Hepatocyte (in vitro differentiated cells): ENCODE measurements at regions not wholly inside any gene's neighbourhood (a gene's known extent, or its start where the extent isn't known, plus 50 kb on each side); places are given as distances from the start of the nearest gene placed in this dataset.
"Not testable (repeated sequence)": the region's sequence is repeated elsewhere in the genome, so short reads cannot be mapped to it uniquely, and the experiment has no call there.

Experiments
- DNase-seq: peaks from one replicate; pipeline ENCODE4 v3.0.0-alpha.2; 2016; ENCODE audit warnings: low spot score
- H2AFZ ChIP-seq: fragments of 200-600 bp; sonication (generic); 2 replicates; pipeline ENCODE4 v1.6.0; 2016; ENCODE audit warnings: antibody characterized with exemption, mild to moderate bottlenecking
- H3K27ac ChIP-seq: fragments of 200-600 bp; sonication (generic); 2 replicates; pipeline ENCODE4 v1.5.1; 2016; ENCODE audit warnings: mild to moderate bottlenecking
- H3K27me3 ChIP-seq: fragments of 200-600 bp; sonication (generic); 2 replicates; pipeline ENCODE4 v1.6.1; 2016
- H3K36me3 ChIP-seq: fragments of 200-600 bp; sonication (generic); replicated peaks from 2 replicates; pipeline ENCODE4 v1.5.1; 2016; ENCODE audit warnings: low read depth; ENCODE audit not compliant: insufficient read depth
- H3K4me1 ChIP-seq: fragments of 200-600 bp; sonication (generic); 2 replicates; pipeline ENCODE4 v1.5.1; 2016; ENCODE audit warnings: mild to moderate bottlenecking, moderate library complexity; ENCODE audit not compliant: insufficient read depth
- H3K4me2 ChIP-seq: fragments of 200-600 bp; sonication (generic); 2 replicates; pipeline ENCODE4 v1.6.0; 2016
- H3K4me3 ChIP-seq: fragments of 200-600 bp; sonication (generic); 2 replicates; pipeline ENCODE4 v1.5.1; 2016; ENCODE audit warnings: mild to moderate bottlenecking
- H3K79me2 ChIP-seq: fragments of 200-600 bp; sonication (generic); 2 replicates; pipeline ENCODE4 v1.6.0; 2017; ENCODE audit warnings: mild to moderate bottlenecking
- H3K9me2 ChIP-seq: fragments of 200-600 bp; sonication (generic); replicated peaks from 2 replicates; pipeline ENCODE4 v1.6.0; 2017; ENCODE audit warnings: mild to moderate bottlenecking; ENCODE audit not compliant: insufficient read depth
- H3K9me3 ChIP-seq: fragments of 200-600 bp; sonication (generic); 2 replicates; pipeline ENCODE4 v1.5.1; 2016; ENCODE audit warnings: low read depth, mild to moderate bottlenecking
- H4K20me1 ChIP-seq: fragments of 200-600 bp; sonication (generic); 2 replicates; pipeline ENCODE4 v1.6.0; 2016; ENCODE audit warnings: mild to moderate bottlenecking; ENCODE audit not compliant: insufficient read depth, poor library complexity, severe bottlenecking
- EZH2 ChIP-seq: fragments of 200-600 bp; sonication (generic); IDR thresholded peaks from 2 replicates; pipeline ENCODE4 v1.6.1; 2016; ENCODE audit warnings: antibody characterized with exemption, mild to moderate bottlenecking, borderline replicate concordance
- EZH2phosphoT487 ChIP-seq: fragments of 200-600 bp; sonication (generic); IDR thresholded peaks from one replicate; pipeline ENCODE4 v1.6.1; 2018; ENCODE audit warnings: antibody characterized with exemption, mild to moderate bottlenecking, low read depth, moderate library complexity; ENCODE audit not compliant: unreplicated experiment, severe bottlenecking
- WGBS: methylation state at CpG from one replicate; pipeline ENCODE4 v1.1.6; 2016; ENCODE audit warnings: low lambda C conversion rate; ENCODE audit errors: missing lambda C conversion rate; 5-methylcytosine and 5-hydroxymethylcytosine counted together
- TF ChIP-seq, protein P1 (sequence below): fragments of 200-600 bp; sonication (generic); IDR thresholded peaks from 2 replicates; pipeline ENCODE4 v1.5.1; 2016; ENCODE audit warnings: antibody characterized with exemption, mild to moderate bottlenecking; ENCODE audit not compliant: poor library complexity

GRCh38 chr9:13436591-13436990 is 157.1 kb upstream of the MPDZ start:
- TF ChIP-seq EZH2 (no peak), EZH2phosphoT487 (no peak)
- TF ChIP-seq, protein P1, sequence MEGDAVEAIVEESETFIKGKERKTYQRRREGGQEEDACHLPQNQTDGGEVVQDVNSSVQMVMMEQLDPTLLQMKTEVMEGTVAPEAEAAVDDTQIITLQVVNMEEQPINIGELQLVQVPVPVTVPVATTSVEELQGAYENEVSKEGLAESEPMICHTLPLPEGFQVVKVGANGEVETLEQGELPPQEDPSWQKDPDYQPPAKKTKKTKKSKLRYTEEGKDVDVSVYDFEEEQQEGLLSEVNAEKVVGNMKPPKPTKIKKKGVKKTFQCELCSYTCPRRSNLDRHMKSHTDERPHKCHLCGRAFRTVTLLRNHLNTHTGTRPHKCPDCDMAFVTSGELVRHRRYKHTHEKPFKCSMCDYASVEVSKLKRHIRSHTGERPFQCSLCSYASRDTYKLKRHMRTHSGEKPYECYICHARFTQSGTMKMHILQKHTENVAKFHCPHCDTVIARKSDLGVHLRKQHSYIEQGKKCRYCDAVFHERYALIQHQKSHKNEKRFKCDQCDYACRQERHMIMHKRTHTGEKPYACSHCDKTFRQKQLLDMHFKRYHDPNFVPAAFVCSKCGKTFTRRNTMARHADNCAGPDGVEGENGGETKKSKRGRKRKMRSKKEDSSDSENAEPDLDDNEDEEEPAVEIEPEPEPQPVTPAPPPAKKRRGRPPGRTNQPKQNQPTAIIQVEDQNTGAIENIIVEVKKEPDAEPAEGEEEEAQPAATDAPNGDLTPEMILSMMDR = no peak
- WGBS = 77% methylated on average over 1 of the region's 1 CpG

GRCh38 chr9:13433453-13433852 is 154.0 kb upstream of the MPDZ start:
- not testable (repeated sequence) for H3K9me3 ChIP-seq, H3K4me2 ChIP-seq, H4K20me1 ChIP-seq, H3K79me2 ChIP-seq, H3K4me1 ChIP-seq, DNase-seq, H3K4me3 ChIP-seq, H3K9me2 ChIP-seq, H3K27me3 ChIP-seq, H2AFZ ChIP-seq, H3K27ac ChIP-seq, H3K36me3 ChIP-seq
- 94% methylated on average over 4 of the region's 4 CpGs for WGBS

More at GRCh38 chr9:13436591-13436990, 157.1 kb upstream of the MPDZ start:
- Histone ChIP-seq H3K4me2 (no peak overlapping the region), H3K27me3 (no peaks in the 10 kb centered on the region), H4K20me1 (no peaks in the 10 kb centered on the region), H3K79me2 (no peaks in the 10 kb centered on the region), H3K4me1 (no peaks in the 10 kb centered on the region), H3K36me3 (no peaks in the 10 kb centered on the region), H2AFZ (no peak overlapping the region), H3K9me2 (no peaks in the 10 kb centered on the region), H3K4me3 (no peak overlapping the region), H3K9me3 (no peaks in the 10 kb centered on the region), H3K27ac (no peak overlapping the region)
- DNase-seq = no peak

- Histone ChIP-seq H3K4me2 (no peak overlapping the region), H3K9me3 (no peaks in the 10 kb centered on the region), H4K20me1 (no peaks in the 10 kb centered on the region), H3K27me3 (no peaks in the 10 kb centered on the region), H3K79me2 (no peaks in the 10 kb centered on the region), H2AFZ (no peak overlapping the region), H3K4me3 (no peak overlapping the region), H3K9me2 (no peaks in the 10 kb centered on the region), H3K27ac (no peak overlapping the region), H3K36me3 (no peaks in the 10 kb centered on the region), H3K4me1 (peaks cover 4% of the 10 kb centered on the region)
- TF ChIP-seq EZH2 (no peak), EZH2phosphoT487 (no peak)
- TF ChIP-seq, protein P1 = no peak
- no peak for DNase-seq
- WGBS = 94% methylated on average over 1 of the region's 1 CpG
Observed at GRCh38 chr9:13432904-13433303, 153.4 kb upstream of the MPDZ start.

DNA sequence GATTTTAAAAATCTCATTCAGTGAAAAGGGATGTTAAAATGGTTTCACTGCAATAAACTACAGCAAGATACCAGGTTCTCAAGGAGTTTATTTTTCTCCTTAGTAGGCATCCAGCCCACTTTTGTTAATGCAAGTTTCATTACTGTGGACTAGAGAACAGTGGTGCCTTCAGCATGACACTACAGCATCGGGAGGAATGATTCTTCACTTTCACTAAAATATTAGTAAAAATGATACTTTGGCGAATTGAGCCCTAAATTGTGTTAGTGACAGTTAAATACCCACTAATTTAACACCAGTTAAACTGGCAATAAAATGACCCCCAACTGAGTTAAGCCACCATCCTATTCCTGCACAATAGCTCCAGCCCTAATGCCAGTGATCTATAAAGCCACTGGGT is 152.2 kb upstream of the MPDZ start:
- TF ChIP-seq EZH2phosphoT487 (no peak), EZH2 (no peak)
- TF ChIP-seq, protein P1 = no peak
- H3K9me3 ChIP-seq = no peaks in the 10 kb centered on the region
- H3K4me1 ChIP-seq = peaks cover 4% of the 10 kb centered on the region
- no peaks in the 10 kb centered on the region for H3K27me3 ChIP-seq
- H3K9me2 ChIP-seq = no peaks in the 10 kb centered on the region
- no peaks in the 10 kb centered on the region for H3K36me3 ChIP-seq
- no peak overlapping the region for H3K4me2 ChIP-seq
- H3K4me3 ChIP-seq = no peak overlapping the region
- no peak overlapping the region for H3K27ac ChIP-seq
- H3K79me2 ChIP-seq = no peaks in the 10 kb centered on the region
- 81% methylated on average over 2 of the region's 2 CpGs for WGBS
- H4K20me1 ChIP-seq = no peaks in the 10 kb centered on the region
- DNase-seq = no peak
- H2AFZ ChIP-seq = no peak overlapping the region
